GM10248 (cell line): ENCODE measurements at regions not wholly inside any gene's neighbourhood (a gene's known extent, or its start where the extent isn't known, plus 50 kb on each side); places are given as distances from the start of the nearest gene placed in this dataset.

ENCODE experiments used
- CTCF ChIA-PET: fragments of 300-600 bp; sonication (Branson Sonifier 250); formaldehyde crosslinking; extraction: SDS; loops from one replicate; lab custom pipeline; 2021; ENCODE audit warnings: antibody characterized with exemption; lab: Yijun Ruan, JAX
- POLR2A ChIA-PET: fragments of 350-650 bp; sonication (Branson Sonifier 250); formaldehyde crosslinking; extraction: SDS; loops from one replicate; lab custom pipeline; 2020; ENCODE audit warnings: antibody characterized with exemption; lab: Yijun Ruan, JAX
- DNase-seq: peaks from one replicate; pipeline ENCODE4 v3.0.0; 2012; ENCODE audit errors: extremely low spot score
- CTCF ChIP-seq: IDR thresholded peaks from 2 replicates; pipeline ENCODE4 v1.5.1; 2012; ENCODE audit warnings: mild to moderate bottlenecking, low read depth; ENCODE audit errors: extremely low read depth, missing control alignments, control extremely low read depth

GRCh38 chr1:4053160-4053748, 153.2 kb upstream of the C1orf174 start:
- DNase-seq = no peak

GRCh38 chr1:4053774-4054173, 153.7 kb upstream of the C1orf174 start:
- no peak for TF ChIP-seq CTCF
- no peak for DNase-seq
- ChIA-PET POLR2A (no interaction called here), CTCF (no interaction called here)

More at GRCh38 chr1:4053160-4053748, 153.2 kb upstream of the C1orf174 start:
- ChIA-PET POLR2A (no interaction called here), CTCF (no interaction called here)
- TF ChIP-seq CTCF = no peak

GRCh38 chr1:4055294-4055967, 155.4 kb upstream of the C1orf174 start:
- CTCF ChIA-PET = no interaction called here
- no peak for TF ChIP-seq CTCF
- no peak for DNase-seq
- POLR2A ChIA-PET = no interaction called here

DNA sequence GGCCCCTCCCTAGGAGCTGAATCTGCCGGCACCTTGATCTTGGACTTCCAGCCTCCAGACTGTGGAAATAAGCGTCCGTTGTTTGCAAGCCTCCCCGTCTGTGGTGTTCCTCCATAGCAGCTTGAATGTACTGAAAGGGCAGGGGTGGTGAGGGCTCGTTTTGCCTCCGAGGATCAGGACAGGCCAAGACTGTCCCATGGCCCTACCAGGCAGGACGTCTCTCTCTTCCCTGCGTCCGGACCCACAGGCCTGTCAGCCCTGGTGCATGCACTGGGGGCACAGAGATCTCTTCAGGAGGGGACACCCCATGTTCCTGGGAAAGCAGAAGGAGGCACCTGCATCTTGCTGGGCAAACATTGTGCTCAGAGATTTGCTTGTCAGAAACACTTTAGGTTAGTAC, 156.3 kb upstream of the C1orf174 start:
- ChIA-PET POLR2A (no interaction called here), CTCF (no interaction called here)
- no peak for TF ChIP-seq CTCF
- DNase-seq = no peak

- POLR2A ChIA-PET = no interaction called here
Measured at GRCh38 chr1:4056989-4057388, 156.9 kb upstream of the C1orf174 start.

DNA sequence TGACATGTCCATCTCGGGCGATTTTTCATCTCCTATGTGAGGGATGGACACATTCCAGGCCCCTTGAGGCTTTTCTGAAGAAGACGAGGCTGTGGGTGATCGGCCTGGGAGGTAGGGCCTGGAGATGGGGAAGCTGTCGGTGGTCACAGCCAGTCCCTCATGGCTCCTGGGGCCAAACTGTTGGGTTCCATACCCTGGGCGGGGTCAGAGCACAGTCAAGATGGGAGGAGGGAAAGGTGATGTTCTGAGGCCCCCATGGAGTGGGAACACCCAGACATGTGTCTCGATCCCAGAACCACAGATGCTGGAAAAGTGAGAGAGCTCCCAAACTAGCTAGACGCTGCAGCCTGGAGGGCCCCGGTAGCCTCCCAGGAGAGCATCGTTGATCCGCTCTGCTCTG, 157.5 kb upstream of the C1orf174 start:
- TF ChIP-seq CTCF = no peak
- POLR2A ChIA-PET = no interaction called here
- CTCF ChIA-PET = no interaction called here
- DNase-seq = no peak

More at GRCh38 chr1:4056989-4057388, 156.9 kb upstream of the C1orf174 start:
- CTCF ChIA-PET = no interaction called here
- DNase-seq = no peak
- TF ChIP-seq CTCF = no peak
